GM19372 (cell line): ENCODE measurements at regions not wholly inside any gene's neighbourhood (a gene's known extent, or its start where the extent isn't known, plus 50 kb on each side); places are given as distances from the start of the nearest gene placed in this dataset.

Experiments used
- ATAC-seq: cut with Tn5 transposase; IDR thresholded peaks from one replicate; pipeline ENCODE4 v1.9.1; 2021; ENCODE audit warnings: mild to moderate bottlenecking, low read depth, moderate library complexity; ENCODE audit not compliant: unreplicated experiment

- ATAC-seq, result peak; percentile 80
Observed at GRCh38 chr4:56757821-56758411, 63.6 kb downstream of the SPINK2 start.

GRCh38 chr4:56757261-56757746, 64.2 kb downstream of the SPINK2 start:
- peak; percentile 42 for ATAC-seq

GRCh38 chr4:56755901-56756300, 65.6 kb downstream of the SPINK2 start:
- no peak for ATAC-seq

- ATAC-seq, result no peak
Observed at GRCh38 chr4:56752985-56753384, 68.5 kb downstream of the SPINK2 start.

GRCh38 chr4:56750231-56750630, 69.1 kb upstream of the HOPX start:
- no peak for ATAC-seq

GRCh38 chr4:56748271-56748670, 67.2 kb upstream of the HOPX start:
- no peak for ATAC-seq

GRCh38 chr4:56746639-56747038, 65.5 kb upstream of the HOPX start:
- no peak for ATAC-seq

GRCh38 chr4:56745042-56745441, 63.9 kb upstream of the HOPX start:
- no peak for ATAC-seq

GRCh38 chr4:56744030-56744429, 62.9 kb upstream of the HOPX start:
- ATAC-seq, result no peak

- no peak for ATAC-seq
Observed at GRCh38 chr4:56743550-56743949, 62.5 kb upstream of the HOPX start.

- no peak for ATAC-seq
Observed at GRCh38 chr4:56742080-56742871, 61.2 kb upstream of the HOPX start.

- ATAC-seq, result no peak
Observed at GRCh38 chr4:56741595-56741994, 60.5 kb upstream of the HOPX start.

GRCh38 chr4:56739066-56739777, 58.1 kb upstream of the HOPX start:
- no peak for ATAC-seq

GRCh38 chr4:56737666-56738065, 56.6 kb upstream of the HOPX start:
- ATAC-seq, result no peak

- no peak for ATAC-seq
Observed at GRCh38 chr4:56733352-56733751, 52.3 kb upstream of the HOPX start.

- no peak for ATAC-seq
Observed at GRCh38 chr4:56732301-56732700, 51.2 kb upstream of the HOPX start.

GRCh38 chr4:56731857-56732256, 50.8 kb upstream of the HOPX start:
- no peak for ATAC-seq
